ENCODE measurements at regions not wholly inside any gene's neighbourhood (a gene's known extent, or its start where the extent isn't known, plus 50 kb on each side); places are given as distances from the start of the nearest gene placed in this dataset. TPM values are rescaled to one million over a fixed set of nuclear protein-coding genes. Genes with fewer than 3 reads are reported as not detected.
"Not testable (repeated sequence)": the region's sequence is repeated elsewhere in the genome, so short reads cannot be mapped to it uniquely, and the experiment has no call there.

DNA sequence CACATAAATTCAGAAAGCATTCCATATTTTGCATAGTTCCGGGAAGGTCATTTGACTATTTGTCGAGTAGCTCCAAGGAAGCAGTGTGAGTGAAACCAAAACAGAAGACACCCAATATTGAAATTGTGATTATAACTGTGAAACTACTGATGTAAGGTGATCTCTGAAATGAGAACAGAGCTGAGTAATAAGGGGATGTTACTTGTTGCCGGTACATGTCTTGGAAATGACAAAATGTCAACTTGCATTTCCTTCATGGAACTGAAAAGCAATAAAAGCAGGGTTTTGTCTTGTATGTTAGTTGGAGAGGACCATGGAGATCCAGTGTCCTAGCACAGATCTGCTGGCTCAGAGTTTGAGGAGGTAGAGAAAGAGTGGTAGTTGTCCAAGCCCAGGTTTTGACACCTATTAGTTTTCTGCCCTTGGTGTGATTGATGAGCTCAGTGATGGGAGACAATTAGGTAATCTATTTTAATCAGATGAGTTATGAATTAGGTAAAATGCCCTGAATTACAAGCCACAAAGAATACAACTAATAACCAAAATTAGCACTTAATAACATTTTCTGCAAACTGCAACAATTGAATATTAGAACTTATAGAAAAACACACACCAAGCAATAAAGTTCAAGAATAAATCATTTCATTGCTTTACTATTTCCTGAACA lies 58.7 kb upstream of the ZNF519 start:
- not testable (repeated sequence) for H3K27ac ChIP-seq (ENCODE audit: low read depth, low read length); H3K36me3 ChIP-seq (ENCODE audit: control insufficient read depth in 3 of 3, insufficient read depth in 3 of 3, low read length in 3 of 3); H3K9ac ChIP-seq (ENCODE audit: low read depth in 1 of 3, low read length in 3 of 3); H3K4me3 ChIP-seq (ENCODE audit: low read length in 3 of 3); H3K4me1 ChIP-seq (ENCODE audit: control insufficient read depth in 3 of 3, insufficient read depth in 3 of 3, low read length in 3 of 3); H3K9me3 ChIP-seq (ENCODE audit: control insufficient read depth in 3 of 3, low read length in 3 of 3); H3K27me3 ChIP-seq (ENCODE audit: control insufficient read depth in 3 of 3, insufficient read depth in 3 of 3, low read length in 3 of 3)

DNA sequence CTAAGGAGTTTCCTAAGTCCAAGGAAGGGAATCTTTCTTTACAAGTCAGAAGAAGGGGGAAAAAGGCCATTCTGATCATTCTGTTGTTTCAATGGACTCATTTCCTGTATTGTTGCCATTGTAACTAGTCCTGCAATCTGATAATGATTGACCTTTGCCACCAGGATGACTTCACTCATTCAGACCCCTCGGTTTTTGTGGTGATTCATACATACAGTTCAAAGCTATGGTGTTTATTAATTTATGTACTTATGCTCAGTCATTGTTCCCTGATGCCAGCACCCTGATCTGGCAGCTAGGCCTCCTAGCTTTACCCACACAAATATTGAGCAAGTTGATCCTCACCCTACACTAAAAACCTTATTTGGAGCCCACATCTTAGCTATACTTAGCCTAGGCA lies 57.6 kb upstream of the ZNF519 start:
- Histone ChIP-seq H3K27me3 (ENCODE audit: control insufficient read depth in 3 of 3, insufficient read depth in 3 of 3, low read length in 3 of 3) (no peaks in the 10 kb centered on the region), H3K9me3 (ENCODE audit: control insufficient read depth in 3 of 3, low read length in 3 of 3) (no peaks in the 10 kb centered on the region), H3K4me3 (ENCODE audit: low read length in 3 of 3) (no peak overlapping the region), H3K36me3 (ENCODE audit: control insufficient read depth in 3 of 3, insufficient read depth in 3 of 3, low read length in 3 of 3) (no peaks in the 10 kb centered on the region), H3K9ac (ENCODE audit: low read depth in 1 of 3, low read length in 3 of 3) (no peak overlapping the region), H3K27ac (ENCODE audit: low read depth, low read length) (no peak overlapping the region), H3K4me1 (ENCODE audit: control insufficient read depth in 3 of 3, insufficient read depth in 3 of 3, low read length in 3 of 3) (no peaks in the 10 kb centered on the region)

DNA sequence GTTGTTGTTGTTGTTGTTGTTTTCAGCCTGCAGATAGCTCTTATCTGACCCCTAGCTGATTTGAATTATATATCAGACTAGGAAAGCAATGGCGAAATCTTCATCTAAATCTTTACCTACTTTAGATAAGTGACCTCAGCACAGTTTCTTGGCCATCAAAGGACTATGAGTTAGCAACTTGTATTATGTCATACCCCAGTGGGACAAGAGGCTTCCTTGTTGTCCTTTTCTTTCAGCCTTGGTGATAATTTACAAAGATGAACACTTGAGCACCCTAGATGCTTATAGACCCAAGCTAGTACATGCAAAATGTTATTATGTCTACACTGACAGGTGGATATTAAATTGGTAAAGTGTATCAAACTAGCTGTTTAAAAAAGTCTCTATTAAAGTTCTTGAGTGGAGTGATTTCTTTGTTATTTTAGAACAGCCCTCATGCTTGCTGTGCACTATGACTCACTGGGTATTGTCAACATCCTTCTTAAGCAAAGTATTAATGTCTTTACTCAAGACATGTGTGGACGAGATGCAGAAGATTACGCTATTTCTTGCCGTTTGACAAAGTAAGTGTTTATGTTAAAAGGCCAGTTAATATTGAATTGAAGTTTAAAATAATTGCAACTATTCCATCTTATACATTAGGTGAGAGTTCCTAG lies 56.6 kb upstream of the ZNF519 start:
- not testable (repeated sequence) for H3K9me3 ChIP-seq (ENCODE audit: control insufficient read depth in 3 of 3, low read length in 3 of 3); H3K27ac ChIP-seq (ENCODE audit: low read depth, low read length)

More for the DNA sequence above, 56.6 kb upstream of the ZNF519 start:
- not testable (repeated sequence) for H3K27me3 ChIP-seq (ENCODE audit: control insufficient read depth in 3 of 3, insufficient read depth in 3 of 3, low read length in 3 of 3); H3K36me3 ChIP-seq (ENCODE audit: control insufficient read depth in 3 of 3, insufficient read depth in 3 of 3, low read length in 3 of 3); H3K4me1 ChIP-seq (ENCODE audit: control insufficient read depth in 3 of 3, insufficient read depth in 3 of 3, low read length in 3 of 3); H3K9ac ChIP-seq (ENCODE audit: low read depth in 1 of 3, low read length in 3 of 3); H3K4me3 ChIP-seq (ENCODE audit: low read length in 3 of 3)

Small RNAs in the stretch of these regions (small RNA-seq; reads per million reads assigned to genes)
- gene RNU6-316P, result not detected

All from skeletal muscle tissue (tissue), 4 donors.